ENCODE measurements at regions not wholly inside any gene's neighbourhood (a gene's known extent, or its start where the extent isn't known, plus 50 kb on each side); places are given as distances from the start of the nearest gene placed in this dataset.
A peak's percentile ranks its signal among the peaks of the same experiment; 100 is the strongest.

- H3K4me2 ChIP-seq (replicated peaks; ENCODE audit: low read depth, low read length, poor library complexity, severe bottlenecking): peak overlapping the region; percentile 80
- Mint-ChIP-seq H3K4me3 (peak overlapping the region; percentile 73), H3K27me3 (no peaks in the 10 kb centered on the region), H3K27ac (peak overlapping the region; percentile 98), H3K9me3 (ENCODE audit: insufficient read depth) (no peaks in the 10 kb centered on the region), H3K4me1 (peaks cover 87% of the 10 kb centered on the region)
- no peak for DNase-seq
- H3K9me3 ChIP-seq (ENCODE audit: control extremely low read depth in 1 of 3, control insufficient read depth in 2 of 3, insufficient read depth in 1 of 3, low read length in 2 of 3): no peaks in the 10 kb centered on the region
- intact Hi-C loops (cut with micrococcal nuclease): loop anchor here (10.0 kb wide), 1 partner anchor 304 kb away; no protein-coding TSS in a partner anchor
- H3K4me1 ChIP-seq (ENCODE audit: control insufficient read depth in 2 of 2, insufficient read depth in 2 of 2, low read length in 2 of 2): peaks cover 89 to 93% of the 10 kb centered on the region in 2 donors
- H3K36me3 ChIP-seq (replicated peaks in 1 of 2; ENCODE audit: control extremely low read depth in 1 of 2, control insufficient read depth in 1 of 2, extremely low read depth in 1 of 2, insufficient read depth in 2 of 2, low read length in 1 of 2): no peaks in the 10 kb centered on the region
- ChIA-PET CTCF (interaction anchor here (2.7 to 36.8 kb wide), 4 partner anchors 14 to 100 kb away, joined by 20 to 1002 read pairs (median 488); partner anchors contain the start of gene TAGAP), POLR2A (interaction anchor here (0.7 to 5.6 kb wide), 5 partner anchors 8 to 407 kb away, joined by 3 to 60 read pairs (median 19); partner anchors contain the start of gene TAGAP)
- H3K79me2 ChIP-seq (ENCODE audit: control insufficient read depth, insufficient read depth, low read length): peaks cover 8% of the 10 kb centered on the region
- TF ChIP-seq EZH2 (IDR thresholded peaks at IDR 0.05; ENCODE audit: borderline replicate concordance, insufficient read depth, low read depth, low read length, poor library complexity, severe bottlenecking): no peak
- TF ChIP-seq, protein P1, sequence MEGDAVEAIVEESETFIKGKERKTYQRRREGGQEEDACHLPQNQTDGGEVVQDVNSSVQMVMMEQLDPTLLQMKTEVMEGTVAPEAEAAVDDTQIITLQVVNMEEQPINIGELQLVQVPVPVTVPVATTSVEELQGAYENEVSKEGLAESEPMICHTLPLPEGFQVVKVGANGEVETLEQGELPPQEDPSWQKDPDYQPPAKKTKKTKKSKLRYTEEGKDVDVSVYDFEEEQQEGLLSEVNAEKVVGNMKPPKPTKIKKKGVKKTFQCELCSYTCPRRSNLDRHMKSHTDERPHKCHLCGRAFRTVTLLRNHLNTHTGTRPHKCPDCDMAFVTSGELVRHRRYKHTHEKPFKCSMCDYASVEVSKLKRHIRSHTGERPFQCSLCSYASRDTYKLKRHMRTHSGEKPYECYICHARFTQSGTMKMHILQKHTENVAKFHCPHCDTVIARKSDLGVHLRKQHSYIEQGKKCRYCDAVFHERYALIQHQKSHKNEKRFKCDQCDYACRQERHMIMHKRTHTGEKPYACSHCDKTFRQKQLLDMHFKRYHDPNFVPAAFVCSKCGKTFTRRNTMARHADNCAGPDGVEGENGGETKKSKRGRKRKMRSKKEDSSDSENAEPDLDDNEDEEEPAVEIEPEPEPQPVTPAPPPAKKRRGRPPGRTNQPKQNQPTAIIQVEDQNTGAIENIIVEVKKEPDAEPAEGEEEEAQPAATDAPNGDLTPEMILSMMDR (IDR thresholded peaks at IDR 0.05): no peak
- no peak overlapping the region for H3K9ac ChIP-seq (ENCODE audit: low read length)
- peak overlapping the region; percentile 94 to 99 for H3K27ac ChIP-seq (ENCODE audit: low read length in 2 of 2)
- peak overlapping the region in 1 of 5 experiments; percentile 60 for H3K4me3 ChIP-seq (ENCODE audit: control extremely low read depth in 1 of 5, extremely low read depth in 1 of 5, insufficient read depth in 1 of 5, low read depth in 2 of 5, low read length in 4 of 5)
- H2AFZ ChIP-seq (ENCODE audit: insufficient read depth, low read depth, low read length, poor library complexity, severe bottlenecking): no peak overlapping the region
- no peaks in the 10 kb centered on the region for H4K20me1 ChIP-seq (ENCODE audit: control insufficient read depth, insufficient read depth, low read length, poor library complexity, severe bottlenecking)
- no peak for ATAC-seq (ENCODE audit: low read depth)
- H3K27me3 ChIP-seq (replicated peaks in 1 of 4; ENCODE audit: control extremely low read depth in 1 of 4, control insufficient read depth in 3 of 4, insufficient read depth in 4 of 4, low read length in 3 of 4): no peaks in the 10 kb centered on the region
- 100% methylated on average over 3 of the region's 10 CpGs for WGBS (ENCODE audit: insufficient coverage)
Observed at GRCh38 chr6:159108426-159108985, 60.7 kb upstream of the FNDC1 start.

Data from B cell (primary cell).